ENCODE measurements at regions not wholly inside any gene's neighbourhood (a gene's known extent, or its start where the extent isn't known, plus 50 kb on each side); places are given as distances from the start of the nearest gene placed in this dataset.

- no peak for DNase-seq (ENCODE audit: low read depth)
- no peak overlapping the region for H3K4me3 ChIP-seq (ENCODE audit: low read depth, low read length)
- TF ChIP-seq CTCF (IDR thresholded peaks at IDR 0.05; ENCODE audit: insufficient read depth, low read length), result no peak
Observed at GRCh38 chr3:53996141-53996874, 104.6 kb upstream of the SELENOK start.

- DNase-seq (ENCODE audit: low read depth), result no peak
- no peak overlapping the region for H3K4me3 ChIP-seq (ENCODE audit: low read depth, low read length)
- TF ChIP-seq CTCF (IDR thresholded peaks at IDR 0.05; ENCODE audit: insufficient read depth, low read length), result no peak
Observed at GRCh38 chr3:53994986-53995603, 103.4 kb upstream of the SELENOK start.

- H3K4me3 ChIP-seq (ENCODE audit: low read depth, low read length), result no peak overlapping the region
- TF ChIP-seq CTCF (IDR thresholded peaks at IDR 0.05; ENCODE audit: insufficient read depth, low read length), result no peak
- DNase-seq (ENCODE audit: low read depth), result no peak
Observed at GRCh38 chr3:53991240-53991639, 99.6 kb upstream of the SELENOK start.

- TF ChIP-seq CTCF (IDR thresholded peaks at IDR 0.05; ENCODE audit: insufficient read depth, low read length), result no peak
- no peak for DNase-seq (ENCODE audit: low read depth)
- H3K4me3 ChIP-seq (ENCODE audit: low read depth, low read length), result no peak overlapping the region
Observed at GRCh38 chr3:53989946-53990345, 98.3 kb upstream of the SELENOK start.

- TF ChIP-seq CTCF (IDR thresholded peaks at IDR 0.05; ENCODE audit: insufficient read depth, low read length), result no peak
- H3K4me3 ChIP-seq (ENCODE audit: low read depth, low read length), result no peak overlapping the region
- DNase-seq (ENCODE audit: low read depth), result no peak
Observed at GRCh38 chr3:53989451-53989850, 97.8 kb upstream of the SELENOK start.

GRCh38 chr3:53978386-53978785 is 86.7 kb upstream of the SELENOK start:
- no peak for TF ChIP-seq CTCF (IDR thresholded peaks at IDR 0.05; ENCODE audit: insufficient read depth, low read length)
- no peak for DNase-seq (ENCODE audit: low read depth)
- H3K4me3 ChIP-seq (ENCODE audit: low read depth, low read length), result no peak overlapping the region

Measured in fibroblast of the aortic adventitia (primary cell).